CD14-positive monocyte (primary cell): ENCODE measurements at regions not wholly inside any gene's neighbourhood (a gene's known extent, or its start where the extent isn't known, plus 50 kb on each side); places are given as distances from the start of the nearest gene placed in this dataset.

Experiments used
- DNase-seq, 3 donors: peaks; one replicate each; pipeline ENCODE4 v3.0.0-alpha.2; 2011 to 2022
- H2AFZ ChIP-seq: 2 replicates; pipeline ENCODE4 v1.6.0; 2012; ENCODE audit warnings: mild to moderate bottlenecking, low read depth, low read length, inconsistent platforms; ENCODE audit not compliant: insufficient read depth, poor library complexity, severe bottlenecking
- H3K27ac ChIP-seq, 2 donors: 1 replicate in 1 of 2; 2 replicates in 1 of 2; pipeline ENCODE4 v1.5.1; 2012 to 2013; ENCODE audit warnings: low read length in 2 of 2, control low read depth in 1 of 2, inconsistent platforms in 1 of 2, low read depth in 1 of 2, mild to moderate bottlenecking in 1 of 2
- H3K27me3 ChIP-seq, 2 donors: one replicate each; pipeline versions ENCODE4 v1.6.0 to v1.6.1; 2011 to 2013; ENCODE audit warnings: low read length in 2 of 2; ENCODE audit not compliant: control insufficient read depth in 2 of 2, insufficient read depth in 2 of 2
- H3K36me3 ChIP-seq, 2 donors: replicated peaks in 1 of 2; 1 replicate in 1 of 2; 2 replicates in 1 of 2; pipeline versions ENCODE4 v1.5.1 to v1.6.1; 2012 to 2013; ENCODE audit warnings: low read length in 2 of 2, control low read depth in 1 of 2, inconsistent platforms in 1 of 2, mild to moderate bottlenecking in 1 of 2; ENCODE audit not compliant: insufficient read depth in 2 of 2, control insufficient read depth in 1 of 2
- H3K4me1 ChIP-seq, 2 donors: 1 replicate in 1 of 2; 2 replicates in 1 of 2; pipeline versions ENCODE4 v1.5.1 to v1.6.1; 2012 to 2013; ENCODE audit warnings: low read length in 2 of 2, control low read depth in 1 of 2, inconsistent platforms in 1 of 2, mild to moderate bottlenecking in 1 of 2, moderate library complexity in 1 of 2; ENCODE audit not compliant: insufficient read depth in 2 of 2, control insufficient read depth in 1 of 2
- H3K4me2 ChIP-seq: replicated peaks from 2 replicates; pipeline ENCODE3; 2012; ENCODE audit warnings: low read length, moderate library complexity, mild to moderate bottlenecking; ENCODE audit not compliant: poor library complexity, severe bottlenecking; ENCODE audit errors: extremely low read depth
- H3K4me3 ChIP-seq, 3 experiments: fragments of 200-600 bp in 1 of 3; sonication (generic) in 1 of 3; replicated peaks in 1 of 3; 1 replicate in 2 of 3; 2 replicates in 1 of 3; pipeline ENCODE4 v1.5.1; 2011 to 2013; ENCODE audit warnings: low read length in 3 of 3, mild to moderate bottlenecking in 3 of 3, control low read depth in 2 of 3, low read depth in 2 of 3, inconsistent platforms in 1 of 3, moderate library complexity in 1 of 3
- H3K79me2 ChIP-seq: 2 replicates; pipeline ENCODE4 v1.6.0; 2012; ENCODE audit warnings: mild to moderate bottlenecking, control low read depth, inconsistent platforms, low read length, moderate library complexity; ENCODE audit not compliant: insufficient read depth
- H3K9ac ChIP-seq: 2 replicates; pipeline ENCODE4 v1.6.0; 2017; ENCODE audit warnings: low read length, mild to moderate bottlenecking; ENCODE audit not compliant: insufficient read depth, poor library complexity, severe bottlenecking
- H3K9me3 ChIP-seq, 2 donors: replicated peaks in 1 of 2; 1 replicate in 1 of 2; 2 replicates in 1 of 2; pipeline versions ENCODE4 v1.5.1 to v1.6.1; 2012 to 2013; ENCODE audit warnings: low read length in 2 of 2, control low read depth in 1 of 2; ENCODE audit not compliant: control insufficient read depth in 1 of 2, insufficient read depth in 1 of 2
- H4K20me1 ChIP-seq: 2 replicates; pipeline ENCODE4 v1.6.0; 2012; ENCODE audit warnings: mild to moderate bottlenecking, low read length, control low read depth, moderate library complexity; ENCODE audit not compliant: insufficient read depth
- H3K27ac Mint-ChIP-seq, 7 donors: one replicate each; pipeline ENCODE4 v1.8.0; 2020; ENCODE audit warnings: mild to moderate bottlenecking in 7 of 7, mixed read lengths in 7 of 7, moderate library complexity in 6 of 7, inconsistent platforms in 2 of 7
- H3K27me3 Mint-ChIP-seq, 3 donors: one replicate each; pipeline ENCODE4 v1.8.0; 2021 to 2022; ENCODE audit warnings: low read depth in 3 of 3, mild to moderate bottlenecking in 3 of 3, mixed read lengths in 3 of 3, moderate library complexity in 3 of 3, inconsistent platforms in 1 of 3
- H3K36me3 Mint-ChIP-seq, 2 donors: one replicate each; pipeline ENCODE4 v1.8.0; 2020; ENCODE audit warnings: mixed read lengths in 2 of 2, inconsistent platforms in 1 of 2, mild to moderate bottlenecking in 1 of 2
- H3K4me1 Mint-ChIP-seq: one replicate; pipeline ENCODE4 v1.8.0; 2020; ENCODE audit warnings: mild to moderate bottlenecking, mixed read lengths
- H3K4me3 Mint-ChIP-seq, 2 donors: one replicate each; pipeline ENCODE4 v1.8.0; 2020; ENCODE audit warnings: mild to moderate bottlenecking in 2 of 2, mixed read lengths in 2 of 2, moderate library complexity in 1 of 2
- H3K9me3 Mint-ChIP-seq, 7 donors: one replicate each; pipeline ENCODE4 v1.8.0; 2020 to 2022; ENCODE audit warnings: mixed read lengths in 7 of 7, mild to moderate bottlenecking in 6 of 7, moderate library complexity in 6 of 7, inconsistent platforms in 2 of 7
- WGBS: methylation state at CpG from one replicate; pipeline ENCODE4 v1.1.5; 2013; ENCODE audit warnings: missing lambda C conversion rate; ENCODE audit not compliant: insufficient coverage; 5-methylcytosine and 5-hydroxymethylcytosine counted together
- intact Hi-C, 2 donors: fragments of 100-400 bp; cut with micrococcal nuclease; formaldehyde crosslinking; loops; one replicate each; pipeline versions ENCODE4 v1.15.0 to v1.15.1; 2023
- TF ChIP-seq, protein P1 (sequence below): fragments of 200-600 bp; IDR thresholded peaks from one replicate; pipeline ENCODE4 v1.8.0; 2022; ENCODE audit warnings: antibody characterized with exemption, mild to moderate bottlenecking

GRCh38 chr12:127176804-127177203, 1090.2 kb upstream of the TMEM132C start:
- no peak for DNase-seq
- H3K4me1 ChIP-seq, result no peaks in the 10 kb centered on the region
- no peaks in the 10 kb centered on the region for H3K4me1 Mint-ChIP-seq
- no peak overlapping the region for H3K4me2 ChIP-seq
- H3K9ac ChIP-seq, result no peak overlapping the region
- no peak overlapping the region for H3K4me3 Mint-ChIP-seq
- no peaks in the 10 kb centered on the region for H3K36me3 ChIP-seq
- H3K36me3 Mint-ChIP-seq, result no peaks in the 10 kb centered on the region
- no peaks in the 10 kb centered on the region for H3K79me2 ChIP-seq
- H2AFZ ChIP-seq, result no peak overlapping the region
- H3K9me3 ChIP-seq, result peaks cover 28 to 43% of the 10 kb centered on the region in 2 donors
- H3K27ac Mint-ChIP-seq, result no peak overlapping the region
- 89% methylated on average over 1 of the region's 4 CpGs for WGBS
- peaks cover 2 to 3% (median 2%) of the 10 kb centered on the region in 3 donors for H3K27me3 Mint-ChIP-seq
- H3K27ac ChIP-seq, result no peak overlapping the region
- TF ChIP-seq, protein P1, sequence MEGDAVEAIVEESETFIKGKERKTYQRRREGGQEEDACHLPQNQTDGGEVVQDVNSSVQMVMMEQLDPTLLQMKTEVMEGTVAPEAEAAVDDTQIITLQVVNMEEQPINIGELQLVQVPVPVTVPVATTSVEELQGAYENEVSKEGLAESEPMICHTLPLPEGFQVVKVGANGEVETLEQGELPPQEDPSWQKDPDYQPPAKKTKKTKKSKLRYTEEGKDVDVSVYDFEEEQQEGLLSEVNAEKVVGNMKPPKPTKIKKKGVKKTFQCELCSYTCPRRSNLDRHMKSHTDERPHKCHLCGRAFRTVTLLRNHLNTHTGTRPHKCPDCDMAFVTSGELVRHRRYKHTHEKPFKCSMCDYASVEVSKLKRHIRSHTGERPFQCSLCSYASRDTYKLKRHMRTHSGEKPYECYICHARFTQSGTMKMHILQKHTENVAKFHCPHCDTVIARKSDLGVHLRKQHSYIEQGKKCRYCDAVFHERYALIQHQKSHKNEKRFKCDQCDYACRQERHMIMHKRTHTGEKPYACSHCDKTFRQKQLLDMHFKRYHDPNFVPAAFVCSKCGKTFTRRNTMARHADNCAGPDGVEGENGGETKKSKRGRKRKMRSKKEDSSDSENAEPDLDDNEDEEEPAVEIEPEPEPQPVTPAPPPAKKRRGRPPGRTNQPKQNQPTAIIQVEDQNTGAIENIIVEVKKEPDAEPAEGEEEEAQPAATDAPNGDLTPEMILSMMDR, result no peak
- no peaks in the 10 kb centered on the region for H4K20me1 ChIP-seq
- H3K9me3 Mint-ChIP-seq, result peaks cover 24 to 45% (median 30%) of the 10 kb centered on the region in 7 donors
- intact Hi-C loops, result no loop called here
- no peaks in the 10 kb centered on the region for H3K27me3 ChIP-seq
- no peak overlapping the region for H3K4me3 ChIP-seq

DNA sequence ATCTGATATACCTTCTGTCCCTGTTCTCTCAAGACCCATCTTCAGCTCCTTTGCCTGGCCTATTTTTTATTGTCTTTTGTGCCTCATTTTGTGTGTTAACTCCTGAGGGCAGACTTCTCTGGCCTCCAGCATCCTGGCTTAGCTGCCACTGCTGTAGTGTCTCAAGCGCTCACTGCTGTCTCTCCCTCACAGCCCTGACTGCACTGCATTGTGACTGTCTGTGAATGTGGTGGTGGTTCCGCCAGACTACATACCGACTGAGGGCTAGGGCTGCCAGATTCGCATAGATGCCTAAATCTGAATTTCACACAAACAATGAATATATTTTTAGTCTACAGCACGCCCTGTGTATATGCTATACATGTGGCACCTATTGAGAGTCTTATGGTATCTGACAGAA, 1088.9 kb upstream of the TMEM132C start:
- no peak for DNase-seq
- Histone ChIP-seq H3K27ac (no peak overlapping the region), H3K36me3 (no peaks in the 10 kb centered on the region), H3K4me3 (no peak overlapping the region), H3K4me1 (no peaks in the 10 kb centered on the region), H3K9me3 (peaks cover 28 to 42% of the 10 kb centered on the region in 2 donors), H3K4me2 (no peak overlapping the region), H2AFZ (no peak overlapping the region), H3K79me2 (no peaks in the 10 kb centered on the region), H3K27me3 (no peaks in the 10 kb centered on the region), H4K20me1 (no peaks in the 10 kb centered on the region), H3K9ac (no peak overlapping the region)
- no peak overlapping the region for H3K27ac Mint-ChIP-seq
- TF ChIP-seq, protein P1, result no peak
- H3K27me3 Mint-ChIP-seq, result peaks cover 0 to 2% (median 2%) of the 10 kb centered on the region in 3 donors
- no CpG with 5 or more reads among the region's 5 CpGs for WGBS
- intact Hi-C loops, result no loop called here
- peaks cover 24 to 38% (median 30%) of the 10 kb centered on the region in 7 donors for H3K9me3 Mint-ChIP-seq
- H3K4me1 Mint-ChIP-seq, result no peaks in the 10 kb centered on the region
- H3K36me3 Mint-ChIP-seq, result no peaks in the 10 kb centered on the region
- H3K4me3 Mint-ChIP-seq, result no peak overlapping the region
